H7 (cell line): ENCODE measurements at regions not wholly inside any gene's neighbourhood (a gene's known extent, or its start where the extent isn't known, plus 50 kb on each side); places are given as distances from the start of the nearest gene placed in this dataset.

Experiments
- DNase-seq: peaks from one replicate; pipeline ENCODE4 v3.0.0; 2012
- H3K27me3 ChIP-seq: 2 replicates; pipeline ENCODE4 v1.6.0; 2011; ENCODE audit warnings: mild to moderate bottlenecking, low read length; ENCODE audit not compliant: control insufficient read depth, insufficient read depth
- H3K36me3 ChIP-seq: replicated peaks from 2 replicates; pipeline ENCODE4 v1.5.1; 2011; ENCODE audit warnings: low read length; ENCODE audit not compliant: control insufficient read depth, insufficient read depth
- H3K4me3 ChIP-seq: 2 replicates; pipeline ENCODE4 v1.5.1; 2011; ENCODE audit warnings: low read depth, mild to moderate bottlenecking, control low read depth, low read length, moderate library complexity; ENCODE audit not compliant: insufficient read depth

DNA sequence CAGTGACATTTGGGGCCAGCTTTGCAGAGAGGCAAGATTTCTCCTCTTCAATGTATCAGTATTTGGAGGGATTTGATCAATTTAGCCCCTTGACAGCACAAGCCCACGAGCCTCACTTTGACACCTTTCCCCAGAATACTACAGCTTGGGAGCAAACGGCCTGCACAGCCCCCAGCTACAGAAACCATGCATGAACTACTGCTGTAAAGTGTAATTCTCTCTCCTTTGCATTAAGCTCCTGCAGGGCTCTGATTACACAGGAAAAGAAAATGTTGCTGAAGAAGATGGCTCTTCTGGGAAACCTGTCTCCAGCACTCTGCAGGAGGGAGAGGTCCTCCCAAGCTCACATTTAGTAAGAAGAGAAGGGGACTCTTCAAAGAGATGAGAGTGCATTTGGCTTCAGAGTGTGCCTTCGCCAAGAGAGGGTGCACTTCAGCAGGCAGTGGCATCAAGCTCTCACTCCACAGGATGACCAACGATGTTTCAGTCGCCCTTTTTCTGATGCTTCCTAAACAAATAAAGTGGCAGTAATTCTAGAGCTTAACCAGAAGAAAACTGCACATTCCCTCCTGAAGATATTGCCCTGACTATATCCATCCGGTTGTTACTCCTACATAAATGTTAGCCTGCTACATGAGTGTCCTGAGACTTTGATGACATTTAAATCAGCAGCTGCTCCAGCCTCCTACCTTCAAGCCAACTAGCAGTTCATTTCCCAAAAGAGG is 272.2 kb downstream of the AUH start:
- H3K27me3 ChIP-seq = no peaks in the 10 kb centered on the region
- H3K36me3 ChIP-seq = no peaks in the 10 kb centered on the region
- H3K4me3 ChIP-seq = no peak overlapping the region
- DNase-seq = peak; percentile 43

DNA sequence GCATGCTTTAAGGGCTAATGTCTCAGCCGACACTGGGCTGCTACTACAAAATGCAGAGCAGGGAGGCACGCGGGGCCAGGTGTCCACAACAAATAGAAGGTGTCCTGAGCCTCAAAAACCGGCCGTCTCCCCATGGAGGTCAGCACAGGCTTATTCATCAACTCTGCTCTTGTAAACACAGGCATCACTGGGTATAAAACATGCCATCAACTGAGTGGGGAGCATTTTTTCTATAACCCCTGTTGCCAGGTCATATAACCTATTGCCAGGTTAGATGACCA is 271.6 kb downstream of the AUH start:
- DNase-seq = no peak
- Histone ChIP-seq H3K27me3 (no peaks in the 10 kb centered on the region), H3K36me3 (no peaks in the 10 kb centered on the region), H3K4me3 (no peak overlapping the region)

DNA sequence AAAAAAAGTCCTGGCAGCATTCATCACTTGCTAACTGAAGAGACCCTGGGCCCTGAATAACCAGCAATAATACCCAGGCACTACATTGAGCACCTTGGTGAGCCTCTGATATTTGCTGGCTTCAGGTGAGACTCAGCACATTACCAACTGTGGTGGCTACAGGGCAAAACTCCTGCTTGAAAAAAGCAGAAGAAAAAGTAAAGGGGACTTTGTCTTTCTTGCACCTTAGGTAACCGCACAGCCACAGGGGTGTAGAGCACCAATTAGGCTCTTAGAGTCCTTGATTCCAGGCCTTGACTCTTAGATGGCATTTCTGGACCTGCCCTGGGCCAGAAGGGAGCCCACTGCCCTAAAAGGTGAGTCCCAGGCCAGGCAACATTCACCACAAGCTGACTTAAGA is 269.5 kb downstream of the AUH start:
- no peak overlapping the region for H3K4me3 ChIP-seq
- DNase-seq = no peak
- H3K27me3 ChIP-seq = no peaks in the 10 kb centered on the region

DNA sequence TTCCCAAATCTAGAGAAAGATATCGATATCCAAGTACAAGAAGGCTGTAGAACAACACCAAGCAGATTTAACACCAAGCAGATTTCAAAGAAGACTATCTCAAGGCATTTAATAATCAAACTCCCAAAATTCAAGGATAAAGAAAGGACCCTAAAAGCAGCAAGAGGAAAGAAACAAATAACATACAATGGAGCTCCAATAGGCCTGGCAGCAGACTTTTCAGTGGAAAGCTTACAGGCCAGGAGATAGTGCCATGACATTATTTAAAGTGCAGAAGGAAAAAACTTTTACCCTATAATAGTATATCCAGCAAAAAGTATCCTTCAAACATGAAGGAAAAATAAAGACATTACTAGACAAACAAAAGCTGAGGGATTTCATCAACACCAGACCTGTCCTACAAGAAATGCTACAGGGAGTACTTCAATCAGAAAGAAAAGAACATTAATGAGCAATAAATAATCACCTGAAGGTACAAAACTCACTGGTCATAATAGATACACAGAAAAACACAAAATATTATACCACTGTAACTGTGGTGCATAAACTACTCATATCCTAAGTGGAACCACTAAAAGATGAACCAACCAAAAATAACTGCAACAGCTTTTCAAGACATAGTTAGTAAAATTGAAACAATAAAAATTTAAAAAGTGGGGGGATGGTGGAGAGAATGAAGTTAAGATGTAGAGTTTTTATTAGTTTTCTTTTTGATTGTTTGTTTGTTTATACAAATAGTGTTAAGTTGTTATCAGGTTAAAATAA is 267.2 kb downstream of the AUH start:
- no peak overlapping the region for H3K4me3 ChIP-seq
- no peaks in the 10 kb centered on the region for H3K27me3 ChIP-seq
- no peak for DNase-seq
- no peaks in the 10 kb centered on the region for H3K36me3 ChIP-seq

More for the DNA sequence above, 269.5 kb downstream of the AUH start:
- H3K36me3 ChIP-seq = no peaks in the 10 kb centered on the region

DNA sequence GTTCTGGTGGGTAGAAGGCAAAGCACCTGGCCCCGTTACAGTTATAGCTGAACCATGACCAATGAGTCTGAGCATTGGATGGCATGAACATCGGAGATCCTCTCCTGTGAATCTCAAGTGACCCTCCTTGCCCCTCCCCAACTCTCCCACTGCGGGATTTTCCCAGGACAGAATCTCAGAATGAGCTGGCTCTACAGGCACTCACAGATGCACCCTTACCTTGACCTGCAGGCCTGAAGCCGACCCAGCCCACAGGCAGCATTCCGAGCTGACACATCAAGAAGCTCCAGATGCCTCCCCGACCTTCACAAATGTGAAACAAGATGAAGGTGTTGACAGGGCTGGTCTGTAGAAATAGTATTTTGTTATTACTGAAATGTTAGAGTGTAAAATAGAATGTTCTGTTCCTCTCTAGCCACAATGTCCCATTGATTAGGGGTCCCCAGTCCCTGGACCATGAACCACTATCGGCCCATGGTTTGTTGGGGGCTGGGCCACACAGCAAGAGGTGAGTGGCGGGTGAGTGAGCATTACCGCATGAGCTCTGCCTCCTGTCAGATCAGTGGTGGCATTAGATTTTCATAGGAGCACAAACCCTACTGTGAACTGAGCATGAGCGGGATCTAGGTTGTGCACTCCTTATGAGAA is 263.4 kb downstream of the AUH start:
- Histone ChIP-seq H3K36me3 (no peaks in the 10 kb centered on the region), H3K4me3 (no peak overlapping the region), H3K27me3 (no peaks in the 10 kb centered on the region)
- no peak for DNase-seq

DNA sequence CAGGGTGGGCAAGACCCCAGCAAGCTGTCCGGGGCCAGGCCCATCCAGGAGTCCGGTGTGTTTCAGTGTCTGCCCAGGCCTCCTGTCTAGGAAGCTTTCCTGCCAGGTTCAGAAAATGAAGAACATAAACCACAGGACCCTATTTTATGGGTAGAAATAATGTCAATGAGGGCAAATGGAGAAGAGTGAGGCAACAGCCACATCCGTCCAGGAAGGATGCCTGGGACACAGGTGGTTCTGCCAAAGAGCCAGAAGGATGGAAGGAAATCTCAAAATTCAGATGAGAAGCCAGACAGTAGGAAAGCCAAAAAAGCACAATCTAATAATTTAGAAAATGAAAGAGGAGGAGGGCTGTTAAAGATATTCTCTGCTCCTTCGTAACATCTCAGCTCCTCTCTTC is 262.3 kb downstream of the AUH start:
- no peak overlapping the region for H3K4me3 ChIP-seq
- H3K36me3 ChIP-seq = no peaks in the 10 kb centered on the region
- H3K27me3 ChIP-seq = no peaks in the 10 kb centered on the region
- DNase-seq = no peak

DNA sequence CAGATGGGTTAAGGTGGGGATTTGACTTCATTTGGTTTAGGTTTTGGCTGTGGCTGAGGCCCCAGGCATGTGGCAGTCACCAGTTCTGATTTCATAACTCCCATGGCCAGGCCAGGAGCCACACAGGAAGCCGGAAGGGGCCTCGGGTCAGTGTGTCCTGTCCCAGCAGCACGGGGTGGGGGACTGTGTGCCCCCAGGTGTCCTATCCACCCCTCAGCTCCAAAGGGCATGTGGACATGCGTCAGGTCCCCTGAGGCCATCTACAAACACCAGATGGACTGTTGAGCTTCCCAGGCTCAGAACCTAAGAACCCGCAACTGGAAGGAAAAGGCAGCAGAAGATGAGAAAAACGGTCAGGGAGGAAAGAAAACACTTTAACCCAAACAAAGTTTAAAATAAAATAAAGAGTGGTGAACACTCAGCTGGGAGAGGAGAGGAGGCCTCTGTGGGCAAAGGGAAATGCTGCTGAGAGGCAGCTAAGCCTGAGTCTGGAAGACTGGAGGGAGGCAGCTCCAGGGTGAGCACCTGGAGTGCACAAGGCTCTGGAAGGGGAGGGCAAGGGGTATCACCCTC is 260.8 kb downstream of the AUH start:
- H3K27me3 ChIP-seq = no peaks in the 10 kb centered on the region
- H3K4me3 ChIP-seq = no peak overlapping the region
- no peak for DNase-seq
- H3K36me3 ChIP-seq = no peaks in the 10 kb centered on the region

DNA sequence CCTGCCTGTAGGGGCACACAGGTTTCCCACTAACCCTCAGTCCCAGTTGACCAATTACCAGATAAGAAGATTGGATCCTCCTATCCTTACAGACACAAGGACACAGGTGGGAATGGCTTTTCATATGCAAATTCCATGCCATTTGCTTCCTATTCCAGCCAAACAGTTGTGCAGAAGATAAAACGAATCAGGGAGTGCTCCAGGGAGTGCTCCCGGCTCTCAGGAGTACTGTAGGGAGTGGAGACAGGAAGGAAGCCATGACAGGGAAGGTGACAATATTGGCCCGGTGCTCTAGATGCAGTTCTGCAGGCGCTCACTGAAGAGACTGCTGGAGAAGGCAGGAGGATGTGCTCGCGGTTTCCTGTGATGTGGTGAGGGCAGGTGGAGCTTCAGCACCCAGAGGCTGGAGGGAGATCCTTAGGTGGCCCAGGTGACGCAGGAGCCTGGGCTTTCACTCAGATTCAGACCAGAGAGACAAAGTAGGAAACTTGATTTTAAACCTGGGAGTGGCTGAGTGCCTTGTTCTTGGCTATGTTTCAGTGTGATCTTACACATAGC is 260.0 kb downstream of the AUH start:
- DNase-seq = peak; percentile 32
- H3K4me3 ChIP-seq = no peak overlapping the region
- no peaks in the 10 kb centered on the region for H3K36me3 ChIP-seq
- H3K27me3 ChIP-seq = no peaks in the 10 kb centered on the region

DNA sequence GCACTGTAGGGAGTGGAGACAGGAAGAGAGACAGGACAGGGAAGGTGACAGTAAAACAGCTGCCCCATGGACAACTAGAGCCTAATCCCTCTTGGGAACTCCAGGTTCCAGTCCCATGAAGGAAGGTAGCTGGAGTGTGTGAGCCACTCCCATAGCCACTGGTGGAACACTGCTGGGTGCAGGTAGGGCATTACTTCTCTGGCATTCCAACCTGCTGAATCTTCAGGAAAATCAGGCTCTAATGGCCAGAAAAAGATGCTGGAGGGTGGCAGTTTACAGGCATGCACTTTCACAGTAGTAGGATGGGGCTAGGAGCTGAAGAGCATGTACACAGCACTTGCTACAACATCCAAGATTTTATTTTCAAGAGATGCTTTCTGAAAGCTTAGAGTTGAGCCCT is 259.4 kb downstream of the AUH start:
- H3K27me3 ChIP-seq = no peaks in the 10 kb centered on the region
- no peak for DNase-seq

DNA sequence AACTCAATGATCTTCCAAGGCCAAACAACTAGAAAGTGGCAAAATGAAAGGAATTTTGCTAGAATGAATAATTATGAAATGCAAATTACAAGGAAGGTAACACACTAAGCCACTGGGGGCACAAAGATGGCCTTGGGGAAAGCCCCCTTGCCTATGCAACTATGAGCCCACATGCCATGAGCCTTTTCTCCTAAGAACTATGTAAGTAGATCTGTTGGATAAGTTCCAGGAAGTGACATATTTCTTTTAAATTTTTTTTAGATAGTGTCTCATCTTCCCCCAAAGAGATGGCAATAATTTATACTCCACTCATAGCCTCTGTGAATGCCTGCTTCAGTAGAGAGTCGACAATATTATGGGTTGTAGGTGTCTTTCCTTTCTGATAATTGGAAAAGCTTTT is 257.8 kb downstream of the AUH start:
- no peaks in the 10 kb centered on the region for H3K36me3 ChIP-seq
- no peaks in the 10 kb centered on the region for H3K27me3 ChIP-seq
- H3K4me3 ChIP-seq = no peak overlapping the region
- no peak for DNase-seq

More for the DNA sequence above, 259.4 kb downstream of the AUH start:
- H3K36me3 ChIP-seq = no peaks in the 10 kb centered on the region
- no peak overlapping the region for H3K4me3 ChIP-seq

DNA sequence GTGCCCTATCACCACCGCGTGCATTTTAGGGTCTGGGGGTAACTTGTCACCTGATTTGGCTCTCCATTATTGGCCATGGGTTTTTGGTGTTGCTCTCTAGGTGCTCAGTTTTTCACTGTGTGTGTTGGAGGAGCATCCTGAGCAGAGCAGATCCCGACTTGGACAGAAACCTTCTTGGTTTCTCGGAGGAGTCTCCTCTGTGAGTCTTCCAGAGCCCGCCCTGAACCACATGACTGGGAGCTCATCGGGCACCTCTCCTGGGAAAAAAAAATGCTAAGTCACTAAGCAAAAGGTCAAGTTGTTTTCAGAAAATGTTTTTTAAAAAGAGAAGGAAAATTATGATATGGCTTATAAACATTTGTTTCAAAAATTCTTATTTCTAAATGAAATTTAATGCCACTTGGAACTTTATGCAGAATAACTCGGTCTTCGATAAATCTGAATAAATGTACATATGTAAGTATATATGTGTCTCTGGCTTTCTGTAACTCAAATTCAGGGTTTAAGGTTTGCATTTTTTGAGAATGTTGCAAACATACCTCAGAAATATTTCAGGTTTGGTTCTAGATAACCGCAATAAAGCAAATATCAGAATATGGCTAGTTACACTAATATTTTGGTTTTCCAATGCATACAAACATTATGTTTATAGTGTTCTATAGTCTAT is 255.2 kb downstream of the AUH start:
- Histone ChIP-seq H3K36me3 (no peaks in the 10 kb centered on the region), H3K27me3 (no peaks in the 10 kb centered on the region), H3K4me3 (no peak overlapping the region)
- no peak for DNase-seq

DNA sequence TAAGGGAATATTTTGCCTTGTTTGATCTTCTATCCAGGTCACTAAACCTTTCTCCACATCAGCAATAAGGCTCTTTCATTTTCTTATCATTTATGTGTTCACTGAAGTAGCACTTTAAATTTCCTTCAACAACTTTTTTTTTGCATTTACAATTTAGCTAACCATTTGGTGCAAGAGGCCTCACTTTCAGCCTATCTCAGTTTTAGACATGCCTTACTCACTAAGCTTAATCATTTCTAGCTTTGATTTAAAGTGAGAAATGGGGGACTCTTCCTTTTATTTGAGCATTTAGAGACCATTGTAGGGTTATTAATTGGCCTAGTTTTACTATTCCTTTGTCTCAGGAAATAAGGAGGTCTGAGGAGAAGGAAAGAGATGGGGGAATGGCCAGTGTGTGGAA is 250.5 kb downstream of the AUH start:
- Histone ChIP-seq H3K4me3 (no peak overlapping the region), H3K27me3 (no peaks in the 10 kb centered on the region), H3K36me3 (no peaks in the 10 kb centered on the region)
- no peak for DNase-seq

DNA sequence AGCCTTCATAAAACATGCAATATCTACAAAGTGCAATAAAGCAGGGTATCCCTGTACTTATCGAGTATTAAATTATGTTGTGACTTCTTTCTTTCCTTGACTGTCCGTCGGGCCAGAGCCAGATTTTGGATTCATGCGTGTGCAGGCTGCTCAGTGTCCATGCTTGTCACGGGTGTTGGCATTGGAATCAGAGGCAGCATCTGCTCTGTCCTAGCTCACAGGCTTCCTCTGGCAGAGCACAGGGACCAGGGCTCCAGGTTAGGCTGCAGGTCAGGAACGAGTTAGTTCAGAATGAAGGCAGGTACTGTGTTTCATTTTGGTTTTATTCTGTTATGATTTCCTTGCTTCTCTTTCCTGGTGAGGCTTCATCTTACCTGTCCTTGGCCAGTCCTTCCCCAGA is 249.8 kb downstream of the AUH start:
- no peak for DNase-seq
- no peaks in the 10 kb centered on the region for H3K27me3 ChIP-seq
- no peaks in the 10 kb centered on the region for H3K36me3 ChIP-seq
- H3K4me3 ChIP-seq = no peak overlapping the region

DNA sequence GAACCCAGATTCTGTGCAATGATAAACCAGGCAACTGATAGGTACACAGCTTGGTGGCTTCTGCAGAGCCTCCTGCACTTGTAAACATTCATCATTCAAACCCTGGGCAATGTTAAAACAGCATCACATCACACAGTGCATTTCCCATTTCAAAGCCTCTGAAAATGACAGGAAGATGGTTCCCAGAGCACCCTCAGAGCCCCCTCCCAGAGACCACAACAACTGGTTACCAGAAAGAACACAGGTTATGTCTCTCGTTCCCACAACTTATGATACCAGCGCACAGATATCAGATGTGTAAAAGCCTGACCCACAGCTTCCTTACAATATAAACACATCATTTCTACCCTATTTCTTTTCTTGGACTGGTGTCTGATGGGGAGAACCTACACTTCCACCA is 248.7 kb downstream of the AUH start:
- no peak for DNase-seq
- Histone ChIP-seq H3K4me3 (no peak overlapping the region), H3K36me3 (no peaks in the 10 kb centered on the region), H3K27me3 (no peaks in the 10 kb centered on the region)
